ENCODE measurements at regions not wholly inside any gene's neighbourhood (a gene's known extent, or its start where the extent isn't known, plus 50 kb on each side); places are given as distances from the start of the nearest gene placed in this dataset.

DNA sequence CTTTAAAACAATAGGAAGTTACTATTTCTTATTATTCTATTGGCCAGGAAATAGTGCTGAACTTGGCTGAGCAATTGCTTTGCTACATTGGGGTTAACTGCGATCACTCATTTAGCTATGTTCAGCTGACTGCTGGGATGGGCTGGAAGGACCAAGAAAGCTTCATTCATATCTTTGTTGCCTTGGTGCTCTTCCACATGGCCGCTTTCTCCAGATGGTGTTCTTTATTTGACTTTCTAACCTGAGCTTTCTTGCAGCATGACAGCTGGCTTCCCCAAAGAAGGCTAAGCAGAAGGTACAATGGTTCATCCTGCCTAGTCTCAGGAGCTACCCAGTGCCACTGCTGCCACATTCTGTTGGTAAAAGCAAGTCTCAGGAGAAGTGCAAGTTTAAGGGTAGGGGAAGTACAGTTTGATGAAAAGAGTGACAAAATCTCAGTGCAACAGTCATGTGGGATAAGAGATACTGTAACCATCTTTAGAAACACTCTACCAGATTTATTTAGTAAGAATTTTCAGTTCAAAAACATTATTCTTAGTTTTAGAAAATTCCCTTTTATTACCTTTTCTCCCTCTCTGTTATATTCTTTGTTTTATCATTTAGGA, 180.6 kb upstream of the RBMS1 start:
- DNase-seq (ENCODE audit: low read depth), result no peak

GRCh38 chr2:160679686-160680085, 186.1 kb upstream of the RBMS1 start:
- no peak for DNase-seq (ENCODE audit: low read depth)

DNA sequence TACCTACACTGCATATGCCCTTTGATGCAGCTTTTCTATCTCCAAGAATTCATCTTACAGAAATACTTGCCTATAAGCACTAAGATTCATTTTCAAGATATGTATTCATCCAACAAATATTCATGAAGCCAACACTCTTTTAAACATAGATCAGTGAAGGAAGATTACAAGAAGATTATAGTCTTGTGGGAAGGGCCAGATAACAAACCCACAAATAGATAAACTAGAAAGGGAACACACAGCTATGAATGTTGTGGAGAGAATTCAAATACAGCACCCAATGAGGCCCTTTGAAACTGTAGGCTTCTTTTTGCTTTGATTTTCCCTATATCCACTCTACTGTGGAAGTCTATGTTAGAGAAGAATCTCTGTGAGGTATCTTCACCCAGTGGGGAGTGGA, 186.7 kb upstream of the RBMS1 start:
- DNase-seq (ENCODE audit: low read depth), result no peak

DNA sequence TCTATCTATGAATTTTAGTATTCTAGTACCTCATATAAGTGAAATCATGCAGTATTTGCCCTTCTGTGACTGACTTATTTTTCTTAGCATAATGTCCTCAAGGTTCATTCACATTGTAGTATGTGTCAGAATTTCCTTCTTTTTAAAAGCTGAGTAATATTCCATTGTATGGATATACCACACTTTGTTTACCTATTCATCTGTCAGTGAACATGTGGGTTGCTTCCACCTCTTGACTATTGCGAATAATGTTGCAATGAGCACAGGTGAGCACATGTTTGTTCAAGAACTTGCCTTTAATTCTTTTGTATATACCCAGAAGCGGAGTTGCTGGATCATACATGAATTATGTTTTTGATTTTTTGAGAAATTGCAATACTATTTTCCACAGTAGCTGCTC, 187.4 kb upstream of the RBMS1 start:
- no peak for DNase-seq (ENCODE audit: low read depth)

GRCh38 chr2:160683206-160683605, 189.6 kb upstream of the RBMS1 start:
- DNase-seq (ENCODE audit: low read depth), result no peak

DNA sequence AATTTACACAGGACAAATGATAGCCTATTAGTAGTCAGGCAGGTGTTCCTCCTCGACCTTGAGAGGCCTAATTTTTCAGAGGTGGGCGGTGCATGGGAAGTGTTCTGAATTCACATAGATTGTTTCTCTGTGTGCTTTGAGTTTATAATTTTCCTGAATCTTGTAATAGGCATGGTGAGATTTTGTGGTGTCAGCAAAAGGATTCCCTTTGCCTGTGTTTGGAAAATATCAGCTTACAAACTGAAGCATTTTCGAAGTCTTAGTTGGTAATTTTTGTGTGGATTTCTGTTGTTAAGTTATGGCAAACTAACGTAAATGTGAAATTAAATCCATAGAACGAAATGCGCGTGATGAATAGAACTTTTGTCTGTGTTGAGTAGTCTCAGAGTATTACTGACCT, 194.0 kb upstream of the RBMS1 start:
- DNase-seq (ENCODE audit: low read depth), result no peak

GRCh38 chr2:160689441-160689840, 195.8 kb upstream of the RBMS1 start:
- no peak for DNase-seq (ENCODE audit: low read depth)

DNA sequence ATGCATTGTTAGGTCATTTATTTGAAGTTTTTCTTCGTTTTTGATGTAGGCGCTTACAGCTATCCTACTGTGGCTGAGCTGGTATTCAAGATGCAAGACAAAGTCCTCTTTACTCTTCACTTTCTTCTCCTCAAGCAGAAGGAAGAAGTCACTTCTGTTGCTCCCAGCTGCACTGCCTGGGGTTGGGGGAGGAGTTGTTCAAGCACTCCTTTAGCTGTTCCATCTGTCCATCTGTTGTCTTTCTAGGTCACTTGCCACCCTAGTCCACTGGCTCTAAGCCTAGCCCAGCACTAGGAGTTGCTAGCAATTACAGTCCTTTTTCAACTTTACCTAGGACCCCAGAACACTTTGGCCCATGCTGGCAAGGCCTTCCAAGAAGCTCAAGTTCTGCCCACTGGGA, 200.6 kb upstream of the RBMS1 start:
- no peak for DNase-seq (ENCODE audit: low read depth)

DNA sequence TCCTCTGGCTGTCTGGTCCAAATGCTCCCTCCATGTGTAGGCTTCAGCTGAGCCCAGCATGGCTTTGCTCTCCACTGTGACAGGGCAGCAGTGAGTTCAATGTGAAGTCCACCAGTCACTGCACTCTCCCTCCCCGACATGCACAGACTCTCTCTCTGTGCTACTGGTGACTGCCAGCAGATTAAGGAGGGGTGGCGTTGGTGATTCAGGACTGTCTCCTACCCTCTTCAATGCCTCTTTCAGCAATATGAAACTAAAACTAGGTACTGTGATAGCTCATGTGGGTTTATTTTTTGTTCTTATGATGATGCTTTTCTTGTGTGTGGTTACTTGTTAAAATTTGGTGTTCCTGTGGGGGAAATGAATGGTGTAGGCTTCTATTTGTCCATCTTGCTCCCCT, 201.0 kb upstream of the RBMS1 start:
- DNase-seq (ENCODE audit: low read depth), result no peak

DNA sequence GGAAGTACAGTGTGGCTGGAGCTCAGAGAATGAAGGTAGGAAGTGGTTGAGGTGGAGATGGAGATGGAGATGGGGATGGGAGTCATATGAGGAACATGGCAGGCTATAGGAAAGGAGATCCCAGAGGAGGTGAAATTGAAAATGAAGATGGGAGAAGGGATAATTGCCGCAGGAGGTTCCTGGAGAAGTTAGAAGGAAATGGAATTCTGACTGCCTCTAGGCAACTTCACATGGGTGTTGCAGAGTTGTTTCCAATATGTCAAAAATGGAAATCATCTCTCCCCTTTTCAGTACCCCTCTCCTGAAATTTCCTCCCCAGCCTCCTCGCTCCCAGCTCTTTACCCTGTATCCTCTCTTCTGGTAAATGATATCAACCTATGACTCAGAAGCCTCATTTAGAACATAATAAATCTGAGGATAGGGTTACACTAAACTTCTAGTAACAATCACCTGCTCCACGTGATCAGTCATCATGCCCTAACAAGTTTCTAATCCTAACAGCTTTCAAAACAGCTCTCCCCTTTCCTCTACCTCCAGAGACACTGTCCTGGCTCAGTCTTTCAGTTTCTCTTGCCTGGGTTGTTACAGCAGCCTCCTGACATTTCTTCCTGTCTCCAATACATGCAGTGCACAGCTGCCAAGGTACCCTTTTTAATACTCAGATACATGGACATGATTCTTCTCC, 201.9 kb upstream of the RBMS1 start:
- peak; percentile 52 for DNase-seq (ENCODE audit: low read depth)

DNA sequence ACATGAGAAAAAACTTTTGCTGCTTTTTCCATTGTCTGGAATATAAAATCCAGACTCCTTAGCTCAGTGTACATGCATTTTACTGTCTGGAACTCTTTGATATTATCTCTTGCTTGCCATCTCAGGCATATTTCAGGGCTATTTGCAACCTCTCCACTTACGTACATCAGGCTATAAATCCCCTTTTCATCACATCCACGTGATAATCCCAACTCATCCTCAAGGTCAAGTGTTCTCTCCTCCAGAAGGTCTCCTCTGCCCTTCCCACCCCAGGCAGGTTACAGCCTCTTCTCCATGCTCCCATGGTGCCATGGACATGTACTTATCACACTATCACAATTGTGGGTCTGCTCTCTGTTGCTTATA, 202.5 kb upstream of the RBMS1 start:
- DNase-seq (ENCODE audit: low read depth), result no peak

GRCh38 chr2:160697817-160698216, 204.2 kb upstream of the RBMS1 start:
- DNase-seq (ENCODE audit: low read depth), result no peak

- no peak for DNase-seq (ENCODE audit: low read depth)
Observed at GRCh38 chr2:160700021-160700814, 206.6 kb upstream of the RBMS1 start.

DNA sequence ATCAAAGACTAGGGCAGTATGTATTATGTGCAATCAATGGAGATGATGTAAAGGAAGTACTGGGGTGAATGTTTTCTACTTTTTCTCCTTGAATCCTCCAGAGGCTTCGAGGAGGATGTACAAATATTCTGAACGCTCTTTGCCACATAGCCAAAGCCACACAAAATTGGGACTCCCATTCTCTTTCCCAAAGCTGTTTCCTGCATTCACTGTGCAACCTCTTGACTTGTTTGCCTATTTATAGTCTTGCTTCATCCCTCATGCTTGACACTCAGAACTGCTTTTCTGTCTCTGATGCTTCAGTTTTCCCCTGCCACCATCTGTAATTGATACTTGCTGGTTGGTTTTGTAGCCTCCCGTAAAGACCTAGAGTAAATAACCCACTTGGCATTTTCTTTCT, 208.2 kb upstream of the RBMS1 start:
- DNase-seq (ENCODE audit: low read depth), result no peak

DNA sequence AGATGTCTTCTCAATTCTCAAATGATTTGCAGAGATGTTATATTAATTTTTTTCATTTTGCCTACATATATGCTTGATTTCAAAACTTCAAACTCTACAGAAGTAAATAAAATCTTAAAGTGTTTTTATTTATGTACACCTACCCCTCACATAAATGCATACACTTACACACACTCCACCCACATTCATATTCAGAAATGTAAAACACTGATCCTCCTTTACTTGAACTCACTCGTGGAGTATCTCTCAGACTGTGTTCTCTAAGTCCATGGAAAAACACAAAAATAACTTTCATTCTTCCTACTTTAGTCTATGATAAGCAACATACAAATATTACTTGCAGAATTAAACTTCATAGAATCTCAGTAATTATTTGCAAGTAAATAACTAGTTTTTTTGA, 209.1 kb upstream of the RBMS1 start:
- no peak for DNase-seq (ENCODE audit: low read depth)

GRCh38 chr2:160703648-160704585, 210.3 kb upstream of the RBMS1 start:
- DNase-seq (ENCODE audit: low read depth), result no peak

- DNase-seq (ENCODE audit: low read depth), result no peak
Observed at GRCh38 chr2:160715428-160715827, 221.8 kb upstream of the RBMS1 start.

DNA sequence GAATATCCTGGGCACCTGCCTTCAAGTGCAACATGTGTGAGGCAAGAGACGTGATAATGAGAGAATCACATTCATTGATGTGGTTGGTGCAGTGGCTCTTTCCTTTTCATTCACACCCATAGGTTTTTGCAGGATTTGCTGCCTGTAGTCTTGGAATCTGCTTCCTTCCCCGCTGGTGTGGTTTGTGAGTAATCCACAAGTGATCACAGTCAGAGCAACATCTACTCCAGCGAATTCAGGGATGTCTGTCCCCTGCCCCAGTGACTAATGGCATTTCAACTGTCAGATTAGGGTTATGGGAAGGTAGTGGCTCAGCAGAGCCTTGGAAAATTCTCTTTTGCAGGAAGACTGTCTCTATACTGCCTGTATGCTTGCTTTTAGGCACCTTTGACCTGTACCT, 225.5 kb upstream of the RBMS1 start:
- peak; percentile 26 for DNase-seq (ENCODE audit: low read depth)

DNA sequence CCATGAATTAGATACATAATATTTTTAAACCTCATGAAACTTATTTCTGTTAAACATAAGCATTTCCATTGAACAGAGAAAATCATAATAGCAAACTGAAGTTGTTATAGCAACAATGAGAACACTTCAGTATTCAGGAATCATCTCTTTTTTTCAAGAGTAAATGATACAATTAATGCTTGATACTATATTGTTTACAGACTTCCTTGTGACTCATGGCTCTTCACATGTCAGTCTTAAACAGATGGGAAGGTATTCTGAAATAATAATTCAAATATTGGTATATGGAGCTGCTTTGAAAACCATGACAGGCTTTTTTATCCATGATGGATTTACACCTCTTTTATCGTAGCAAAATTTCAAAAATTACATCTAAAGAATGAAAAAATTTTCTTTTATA, 226.5 kb upstream of the RBMS1 start:
- no peak for DNase-seq (ENCODE audit: low read depth)

GRCh38 chr2:160721089-160722040, 227.8 kb upstream of the RBMS1 start:
- DNase-seq (ENCODE audit: low read depth), result no peak

GRCh38 chr2:160726046-160726445, 232.4 kb upstream of the RBMS1 start:
- no peak for DNase-seq (ENCODE audit: low read depth)

Measured in renal cortical epithelial cell (primary cell).